GM18867 (cell line): ENCODE measurements at regions not wholly inside any gene's neighbourhood (a gene's known extent, or its start where the extent isn't known, plus 50 kb on each side); places are given as distances from the start of the nearest gene placed in this dataset.

Source experiments
- ATAC-seq: cut with Tn5 transposase; IDR thresholded peaks from one replicate; pipeline ENCODE4 v1.9.1; 2021; ENCODE audit warnings: mild to moderate bottlenecking, moderate library complexity; ENCODE audit not compliant: unreplicated experiment

DNA sequence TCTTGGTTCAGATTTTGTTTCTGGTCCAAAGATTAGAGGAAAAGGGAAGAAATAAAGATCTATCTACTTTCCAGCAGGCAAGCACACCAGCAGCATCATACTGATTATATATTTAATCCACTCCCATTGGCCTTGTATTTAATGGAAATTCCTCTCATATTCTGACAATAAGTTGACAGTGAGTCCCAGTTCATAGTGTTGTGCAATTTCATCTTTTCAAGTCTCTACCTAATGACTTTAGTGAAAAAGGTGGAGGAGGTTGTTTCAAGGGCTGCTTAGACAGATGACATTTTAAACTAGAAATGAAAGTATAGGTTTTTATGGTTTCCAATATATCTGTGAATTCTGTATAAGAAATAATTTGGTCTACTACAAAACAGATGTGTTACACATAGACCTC, 298.6 kb downstream of the PABPC4L start:
- no peak for ATAC-seq

DNA sequence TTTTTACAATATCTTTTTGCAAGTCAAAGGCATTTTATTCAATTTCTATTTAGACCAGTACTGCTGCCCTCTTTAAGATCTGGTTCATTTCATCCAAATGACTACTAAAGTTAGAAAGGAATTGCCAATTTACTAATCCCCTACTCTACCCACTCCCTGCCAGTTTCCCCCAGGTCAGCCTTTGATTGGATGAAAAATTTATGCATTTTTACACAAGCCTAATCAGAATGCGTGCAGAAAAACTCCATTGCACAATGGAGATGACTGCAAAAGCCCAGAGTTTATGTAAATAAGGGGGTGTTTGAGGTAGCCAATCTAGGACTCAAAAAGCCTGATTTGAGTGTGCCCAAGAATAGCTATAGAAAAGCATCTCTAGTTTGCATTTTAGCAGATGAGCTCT, 310.6 kb downstream of the PABPC4L start:
- ATAC-seq: no peak

DNA sequence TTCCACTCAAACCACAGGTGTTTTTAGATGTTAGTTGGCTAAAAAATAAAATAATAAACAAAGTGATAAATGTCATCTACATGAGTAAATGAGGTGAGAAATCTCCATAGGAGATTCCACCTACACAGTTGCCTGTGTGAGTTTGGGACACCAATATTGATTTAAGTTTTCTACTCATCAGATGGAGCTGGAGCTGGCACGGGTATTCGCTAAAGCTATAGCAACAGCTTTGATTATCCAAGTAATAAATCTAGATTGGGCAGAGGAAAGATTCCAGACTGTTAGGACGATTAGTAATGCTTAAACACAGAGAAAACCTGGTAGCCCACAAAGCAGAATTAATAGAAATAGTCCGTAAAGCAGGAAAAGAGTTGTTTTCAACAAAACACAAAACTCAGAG, 313.9 kb downstream of the PABPC4L start:
- no peak for ATAC-seq

DNA sequence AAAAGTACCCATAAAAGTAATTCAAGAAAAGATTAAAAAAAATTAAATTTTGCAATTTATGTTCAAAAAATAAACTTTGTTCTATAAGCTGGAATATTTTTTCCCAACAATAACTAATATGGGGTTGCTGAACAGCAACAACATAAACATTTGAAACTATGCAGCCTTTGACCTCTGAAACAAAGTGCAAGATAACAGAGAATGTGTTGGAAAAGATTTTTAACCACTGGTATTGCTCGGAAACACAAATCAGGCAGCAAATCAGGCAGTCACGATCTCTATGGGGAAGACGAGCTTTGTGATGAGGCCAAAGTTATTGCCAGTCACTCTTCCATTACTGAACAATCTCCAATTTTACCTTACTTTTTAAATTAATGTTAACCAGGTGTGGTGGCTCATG, 332.1 kb downstream of the PABPC4L start:
- ATAC-seq: no peak

DNA sequence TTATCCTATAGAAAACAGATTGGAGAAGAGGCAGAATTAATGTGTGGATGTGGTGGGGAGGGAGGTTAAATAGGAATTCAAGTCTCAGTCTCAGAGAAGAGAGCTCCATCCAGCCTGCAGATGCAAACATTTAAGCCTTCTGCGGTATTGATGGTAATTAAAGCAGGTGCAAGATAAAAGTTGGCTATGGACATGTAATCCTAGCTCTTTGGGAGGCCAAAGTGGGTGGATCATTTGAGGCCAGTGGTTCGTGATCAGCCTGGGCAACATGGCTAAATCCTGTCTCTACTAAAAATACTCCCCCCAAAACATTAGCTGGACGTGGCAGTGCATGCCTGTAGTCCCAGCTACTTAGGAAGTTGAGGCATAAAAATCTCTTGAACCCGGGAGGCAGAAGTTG, 332.7 kb downstream of the PABPC4L start:
- ATAC-seq: no peak

DNA sequence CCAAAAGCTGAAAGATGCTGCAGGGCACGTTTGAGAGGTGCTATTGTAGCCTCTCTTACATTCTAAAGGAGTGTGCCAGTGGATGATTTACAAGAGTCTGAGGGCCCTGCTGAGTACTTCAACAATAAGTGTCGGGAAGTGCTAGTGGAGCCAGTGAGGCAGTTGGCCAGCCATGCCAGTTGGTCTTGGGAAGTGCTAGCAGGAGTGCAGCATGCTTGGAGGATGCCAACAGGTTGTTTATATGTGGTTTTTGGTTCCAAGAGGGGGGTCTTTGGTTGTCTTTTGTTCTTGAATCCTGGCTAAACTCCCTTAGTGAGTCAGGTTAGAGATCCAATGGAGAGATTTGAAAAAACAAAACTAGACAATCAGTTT, 335.3 kb downstream of the PABPC4L start:
- no peak for ATAC-seq

DNA sequence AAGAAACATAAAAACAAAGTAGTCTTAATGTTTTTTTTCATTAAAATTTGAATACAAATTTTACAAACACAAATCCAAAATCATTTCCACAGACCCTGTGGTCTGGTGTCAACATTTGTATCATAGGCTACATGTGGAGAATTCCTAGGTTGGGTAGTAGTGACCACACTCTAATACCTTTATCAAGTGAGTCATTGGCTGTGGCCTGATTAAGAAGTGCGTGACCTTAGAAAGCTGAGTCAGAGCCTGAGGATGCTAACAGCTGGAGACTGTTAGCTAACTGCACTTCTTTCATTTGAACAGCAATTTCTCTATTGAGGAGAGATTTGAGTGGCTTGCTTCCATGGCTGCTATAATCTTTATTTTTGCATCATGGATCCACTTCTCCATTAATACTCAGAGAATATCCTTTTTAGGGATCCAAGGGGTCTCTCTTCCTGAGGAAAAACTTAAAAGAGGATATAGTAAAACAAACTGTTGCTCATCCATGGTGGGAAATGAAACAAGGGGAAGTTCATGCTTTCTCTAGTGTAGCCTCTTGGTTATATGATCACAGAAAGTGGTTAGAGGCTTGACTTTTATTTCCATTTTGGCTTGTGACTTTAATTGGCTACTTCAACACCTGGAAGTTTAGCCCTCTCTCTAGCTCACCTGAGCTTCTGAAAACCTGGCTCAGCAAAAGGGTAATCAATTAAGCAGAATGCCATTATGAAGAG, 335.8 kb downstream of the PABPC4L start:
- no peak for ATAC-seq

DNA sequence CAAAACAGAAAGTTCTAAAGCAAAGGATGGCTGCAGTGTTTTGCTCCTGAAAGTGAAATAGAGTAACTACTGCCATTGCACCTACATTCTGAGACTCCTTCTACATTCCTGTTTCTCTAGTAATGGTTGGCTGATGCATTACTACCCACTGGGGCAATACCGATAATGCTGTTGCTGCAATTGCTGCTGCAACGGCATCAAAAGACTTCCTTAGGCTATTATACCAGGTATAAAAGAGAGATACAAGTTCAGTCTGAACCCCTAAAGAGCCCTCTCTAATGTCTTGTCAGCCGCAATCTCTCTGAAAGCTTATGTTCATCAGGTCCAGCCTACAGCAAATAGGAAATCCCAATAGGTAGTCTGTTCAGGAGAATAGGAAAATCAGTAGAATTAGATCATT, 338.4 kb downstream of the PABPC4L start:
- no peak for ATAC-seq

DNA sequence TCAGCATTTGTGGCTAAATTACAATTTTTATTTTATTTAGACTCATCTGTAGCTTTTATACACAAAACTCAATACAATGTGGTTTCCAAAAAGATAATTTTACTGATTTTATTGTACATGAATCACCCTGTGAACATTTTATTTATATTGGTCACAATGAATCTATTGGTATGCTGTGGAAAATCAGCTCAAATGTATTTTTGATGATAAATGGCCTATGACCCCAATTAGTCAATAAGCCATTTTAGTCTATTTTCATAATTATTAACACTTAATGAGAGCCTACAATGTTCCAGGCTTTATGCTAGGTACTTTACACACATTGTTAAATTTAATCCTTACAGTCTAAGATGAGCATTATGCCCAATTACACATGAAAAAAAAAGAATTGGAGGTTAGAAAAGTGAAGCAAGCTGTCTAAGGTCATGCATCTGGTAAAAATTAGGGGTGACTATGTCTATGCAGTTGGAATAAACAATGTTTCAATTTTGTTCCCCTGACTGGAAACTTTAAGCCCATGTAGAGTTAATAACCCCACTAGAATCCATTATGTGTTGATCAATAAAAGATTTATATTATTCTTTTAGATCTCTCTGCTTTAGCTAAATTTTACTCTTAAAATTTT, 344.7 kb downstream of the PABPC4L start:
- no peak for ATAC-seq

DNA sequence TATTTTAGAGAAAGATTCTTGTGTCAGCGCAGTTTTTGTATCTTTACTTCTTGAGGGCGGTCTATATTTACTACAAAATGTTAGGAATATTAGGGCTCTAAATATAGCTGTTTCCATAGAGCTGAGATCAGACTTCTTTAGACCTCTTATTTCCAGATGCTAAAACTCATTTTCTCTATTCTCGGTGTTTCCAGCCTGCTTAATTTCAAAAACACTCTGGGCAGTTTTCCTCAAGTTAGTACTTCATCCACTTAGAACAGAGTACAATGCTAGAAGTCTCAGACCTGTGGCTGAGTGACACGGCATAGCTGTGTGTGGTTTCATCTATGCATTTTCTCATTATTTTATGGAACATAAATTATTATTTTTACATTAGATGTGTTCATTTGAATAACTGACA, 346.6 kb downstream of the PABPC4L start:
- no peak for ATAC-seq

DNA sequence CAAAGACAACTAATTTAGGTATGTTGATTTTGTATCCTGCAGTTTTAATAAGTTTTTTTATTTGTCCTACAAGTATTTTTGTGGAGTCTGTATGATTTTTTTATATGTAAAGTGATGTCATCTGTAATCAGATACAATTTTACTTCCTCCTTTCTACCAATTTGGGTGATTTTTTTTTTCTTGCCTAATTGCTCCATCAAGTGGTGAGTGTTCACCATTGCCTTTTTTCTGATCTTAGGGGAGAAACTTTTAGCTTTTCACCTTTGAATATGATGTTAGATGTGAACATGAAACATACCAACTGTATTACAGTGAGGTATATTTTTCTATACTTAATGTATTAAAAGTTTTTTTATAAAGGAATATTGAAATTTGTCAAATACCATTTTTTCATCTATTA, 362.3 kb downstream of the PABPC4L start:
- no peak for ATAC-seq

DNA sequence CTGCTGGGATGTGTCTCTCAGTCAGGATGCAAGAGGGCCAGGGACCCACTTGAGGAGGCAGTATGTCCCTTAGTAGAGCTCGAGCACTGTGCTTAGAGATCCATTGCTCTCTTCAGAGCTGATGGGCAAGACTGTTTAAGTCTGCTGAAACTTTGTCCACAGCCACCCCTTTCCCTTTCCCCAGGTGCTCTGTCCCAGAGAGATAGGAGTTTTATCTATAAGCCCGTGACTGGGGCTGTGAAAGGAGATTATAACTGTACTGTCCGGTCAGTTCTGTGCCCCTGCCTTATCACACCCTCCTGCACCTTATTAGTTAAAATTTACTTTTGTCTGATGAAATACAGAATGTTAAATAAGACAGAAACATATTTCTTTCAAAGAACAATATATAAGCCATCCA, 378.4 kb downstream of the PABPC4L start:
- ATAC-seq: no peak

DNA sequence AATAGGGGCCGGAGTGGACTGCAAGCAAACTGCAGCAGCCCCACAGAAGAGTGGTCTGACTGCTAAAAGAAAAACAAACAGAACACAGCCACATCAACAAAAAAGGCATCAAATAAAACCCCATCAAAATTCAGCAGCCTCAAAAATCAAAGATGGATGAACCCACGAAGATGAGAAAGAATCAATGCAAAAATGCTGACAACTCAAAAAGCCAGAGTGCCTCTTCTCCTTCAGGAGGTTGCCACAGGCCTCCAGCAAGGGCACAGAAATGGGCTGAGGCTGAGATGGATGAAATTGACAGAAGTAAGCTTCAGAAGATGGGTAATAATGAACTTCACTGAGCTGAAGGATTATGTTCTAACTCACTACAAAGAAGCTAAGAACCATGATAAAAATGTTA, 388.6 kb downstream of the PABPC4L start:
- no peak for ATAC-seq

DNA sequence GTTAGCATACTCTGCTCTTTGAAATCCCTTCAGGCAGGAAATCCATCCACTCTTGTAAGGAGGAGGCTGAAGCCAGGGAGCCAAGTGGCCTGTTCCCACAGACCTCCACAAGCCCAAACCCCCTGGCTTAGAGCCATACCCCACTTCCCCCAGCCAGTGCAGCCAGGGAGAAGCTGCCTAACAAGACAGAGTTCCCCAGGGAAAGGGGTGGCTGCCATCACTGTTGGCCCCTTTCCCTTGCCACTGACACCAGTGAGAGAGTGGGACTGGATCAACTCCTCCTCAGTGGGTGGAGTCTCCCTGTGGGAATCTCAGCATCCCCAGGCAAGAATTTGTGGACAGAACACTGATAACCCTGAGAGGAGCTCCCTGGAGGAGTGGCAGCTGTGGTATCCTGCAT, 389.4 kb downstream of the PABPC4L start:
- ATAC-seq: no peak

DNA sequence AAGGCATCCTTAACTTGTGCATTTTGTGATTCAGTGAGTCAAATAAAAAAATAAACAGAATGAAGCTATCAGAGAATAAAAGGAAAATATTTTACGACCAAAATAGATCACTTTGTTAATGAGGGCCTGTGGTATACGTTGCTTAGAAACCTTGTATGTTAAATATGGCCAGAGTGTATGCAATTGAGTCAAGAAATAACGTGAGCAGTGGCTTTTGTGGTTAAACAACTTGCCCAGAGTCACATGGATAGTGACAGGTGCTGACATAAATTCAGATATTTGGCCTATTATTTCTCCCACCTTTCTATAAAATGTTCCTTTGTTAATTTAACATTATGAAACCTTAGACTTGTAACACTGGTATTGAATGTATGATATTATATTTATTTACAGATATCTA, 393.4 kb downstream of the PABPC4L start:
- ATAC-seq: no peak

DNA sequence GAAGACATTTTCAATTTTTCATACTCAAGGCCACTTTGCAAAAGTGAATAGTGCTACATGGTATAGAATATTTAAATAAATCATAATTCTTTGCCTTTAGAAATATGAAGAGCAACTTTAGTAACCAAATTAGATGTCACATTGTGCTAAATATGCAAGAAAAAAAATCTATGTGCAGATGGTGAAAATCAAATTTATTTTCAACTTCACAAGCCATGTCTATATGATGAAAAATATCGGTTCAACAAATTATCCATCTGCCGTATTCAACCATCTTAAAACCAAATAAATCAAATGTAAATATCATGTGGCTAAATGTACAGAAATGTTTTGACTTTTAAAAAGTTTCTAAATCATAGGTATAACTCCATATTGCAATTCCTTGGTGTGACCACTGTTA, 398.2 kb downstream of the PABPC4L start:
- no peak for ATAC-seq

DNA sequence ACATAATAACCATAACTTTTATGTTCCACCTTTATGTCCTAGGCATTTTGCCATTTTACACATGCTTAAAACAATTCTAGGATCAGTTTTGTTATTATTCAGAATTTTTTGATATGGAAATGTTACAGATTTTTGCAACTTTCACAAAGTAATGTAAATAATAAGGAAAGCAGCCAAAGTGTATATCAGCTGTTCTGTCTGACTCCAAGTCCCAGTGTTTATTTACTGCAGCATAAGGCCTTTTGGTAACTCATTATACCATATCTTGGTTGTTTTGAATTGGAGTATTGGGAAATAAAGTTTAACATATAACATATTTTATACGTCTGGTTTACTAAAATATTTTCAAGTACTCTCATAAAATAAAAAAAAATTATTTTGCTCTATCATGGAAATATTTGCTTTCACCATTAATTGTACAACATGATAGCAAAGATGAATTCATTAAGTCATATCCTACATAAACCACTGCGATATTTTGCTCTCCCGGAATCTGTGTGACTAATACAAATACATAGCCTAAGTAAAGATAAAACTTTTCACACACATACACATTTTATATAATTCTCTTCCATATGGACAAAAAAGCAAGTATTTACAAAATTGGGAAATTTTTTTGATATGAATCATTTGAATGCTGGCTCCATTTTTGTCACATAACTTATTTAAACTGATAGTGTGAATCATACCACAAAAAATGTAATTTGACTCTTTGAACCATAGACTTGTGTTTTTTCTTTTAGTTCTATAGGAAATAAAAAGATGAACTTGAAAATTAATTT, 399.0 kb downstream of the PABPC4L start:
- ATAC-seq: no peak

DNA sequence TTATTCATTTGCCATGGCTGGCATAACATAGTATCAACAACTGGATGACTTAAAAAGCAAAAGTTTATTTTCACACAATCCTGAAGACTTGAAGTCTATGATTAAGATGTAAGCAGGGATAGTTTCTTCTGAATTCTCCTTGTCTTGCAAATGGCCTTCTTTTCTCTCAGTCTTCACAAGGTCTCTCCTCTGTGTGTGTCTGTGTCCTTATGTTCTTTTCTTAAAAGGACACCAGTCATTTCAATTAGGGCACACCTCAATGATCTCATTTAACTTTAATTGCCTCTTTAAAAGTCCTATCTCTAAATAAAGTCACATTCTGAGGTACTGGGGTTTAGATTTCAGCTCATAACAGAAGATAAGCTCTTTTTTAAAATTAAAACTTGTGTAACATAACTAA, 399.7 kb downstream of the PABPC4L start:
- ATAC-seq: no peak

DNA sequence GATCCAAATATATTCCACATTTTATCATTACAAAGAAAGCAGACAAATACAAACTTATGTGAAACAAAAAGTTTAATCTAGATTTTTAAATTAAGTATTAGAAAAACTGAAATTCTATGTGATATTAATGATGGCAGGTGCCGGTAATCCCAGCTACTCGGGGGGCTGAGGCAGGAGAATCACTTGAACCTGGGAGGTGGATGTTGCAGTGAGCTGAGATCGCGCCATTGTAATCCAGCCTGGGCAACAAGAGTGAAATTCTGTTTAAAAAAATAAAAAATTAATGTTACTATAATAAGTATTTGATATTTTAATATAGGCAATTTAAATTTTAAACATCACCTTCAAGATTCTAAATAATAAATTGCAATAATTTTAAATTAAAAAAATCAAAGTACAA, 400.6 kb downstream of the PABPC4L start:
- ATAC-seq: no peak

DNA sequence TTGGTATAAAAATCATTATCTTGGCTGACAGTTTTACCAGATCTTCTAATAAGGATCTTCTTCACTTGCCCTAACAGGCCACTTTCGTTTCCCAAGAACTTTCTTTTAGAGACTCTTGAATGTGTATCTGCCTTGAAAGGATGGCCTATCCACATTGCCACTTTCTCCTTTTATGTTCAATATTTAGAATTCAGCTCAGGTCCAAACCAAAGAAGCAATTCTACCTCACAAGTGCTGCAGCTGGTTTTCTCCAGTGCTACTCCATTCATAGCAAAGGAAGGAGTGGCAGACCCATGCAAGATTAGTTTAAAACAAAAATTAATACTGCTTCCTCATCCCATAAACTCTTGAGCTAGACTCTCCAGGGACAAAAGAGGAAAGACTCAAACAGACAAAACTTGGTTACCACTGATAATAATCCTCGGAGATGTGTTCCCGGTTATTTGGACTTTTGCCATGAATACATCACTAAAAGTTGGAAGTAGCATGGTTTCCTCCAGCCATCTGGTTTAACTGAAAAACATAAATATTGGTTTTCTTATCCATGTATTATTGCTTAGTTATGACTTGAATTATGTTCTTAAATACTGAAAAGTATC, 401.8 kb downstream of the PABPC4L start:
- no peak for ATAC-seq

DNA sequence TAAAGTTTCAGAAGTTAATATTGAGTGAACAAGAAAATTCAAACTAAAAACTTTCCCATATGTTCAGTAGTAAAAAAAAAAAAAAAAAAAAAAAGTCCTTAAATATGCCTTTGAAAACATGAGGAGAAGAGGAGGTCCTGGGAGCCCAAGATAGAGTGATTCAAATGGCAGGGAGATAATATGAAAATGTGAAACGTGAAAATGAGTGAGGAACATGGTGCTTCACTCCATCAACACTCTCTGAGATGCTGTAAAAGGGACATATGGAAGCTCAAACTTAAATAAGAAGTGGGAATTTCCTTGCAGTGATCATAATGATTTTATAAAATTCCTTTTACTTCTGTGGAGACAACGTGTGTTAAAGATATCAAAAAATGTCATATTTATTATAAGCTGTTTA, 423.9 kb downstream of the PABPC4L start:
- ATAC-seq: no peak

DNA sequence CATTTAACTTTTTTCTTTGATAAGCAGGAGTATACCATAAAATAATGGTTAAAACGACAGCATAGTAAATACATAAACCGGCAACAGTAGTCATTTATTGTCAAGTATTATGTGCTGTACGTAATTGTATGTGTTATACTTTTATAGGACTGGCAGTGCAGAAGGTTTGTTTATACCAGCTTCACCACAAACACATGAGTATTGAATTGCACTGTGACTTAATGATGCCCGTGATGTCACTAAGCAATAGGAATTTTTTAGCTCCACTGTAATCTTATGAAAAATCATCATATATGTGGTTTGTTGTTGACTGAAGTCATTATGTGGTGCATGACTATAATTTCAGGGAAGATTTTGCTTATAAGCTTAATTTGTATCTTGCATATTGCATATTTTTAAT, 424.6 kb downstream of the PABPC4L start:
- no peak for ATAC-seq
